ENCODE measurements at regions not wholly inside any gene's neighbourhood (a gene's known extent, or its start where the extent isn't known, plus 50 kb on each side); places are given as distances from the start of the nearest gene placed in this dataset.
"Not testable (repeated sequence)": the region's sequence is repeated elsewhere in the genome, so short reads cannot be mapped to it uniquely, and the experiment has no call there.

- intact Hi-C loops (cut with micrococcal nuclease; ENCODE audit: unreplicated experiment) = loop anchor here (10.0 kb wide), 2 partner anchors 52 to 888 kb away; no protein-coding TSS in a partner anchor
Observed at GRCh38 chr5:58182287-58182841, 277.5 kb downstream of the PLK2 start.

GRCh38 chr5:58181578-58182286 is 278.2 kb downstream of the PLK2 start:
- CTCF ChIA-PET = interaction anchor here (0.8 kb wide), 1 partner anchor 29 kb away, joined by 3 read pairs; no protein-coding TSS in a partner anchor
- H3K27me3 Mint-ChIP-seq (ENCODE audit: unreplicated experiment) = no peaks in the 10 kb centered on the region
- DNase-seq = no peak
- H3K4me3 Mint-ChIP-seq (ENCODE audit: low read depth, unreplicated experiment) = no peak overlapping the region
- intact Hi-C loops (cut with micrococcal nuclease; ENCODE audit: unreplicated experiment) = loop anchor here (10.0 kb wide), 2 partner anchors 53 to 887 kb away; no protein-coding TSS in a partner anchor
- peaks cover 44% of the 10 kb centered on the region for H3K4me1 Mint-ChIP-seq (ENCODE audit: low read depth, unreplicated experiment)
- no TSS peak for BruUV-seq (replicated peaks)
- H3K36me3 Mint-ChIP-seq (ENCODE audit: insufficient read depth, unreplicated experiment) = no peaks in the 10 kb centered on the region
- H3K9me3 Mint-ChIP-seq (ENCODE audit: low read depth, unreplicated experiment) = no peaks in the 10 kb centered on the region
- peak overlapping the region; percentile 50 for H3K27ac Mint-ChIP-seq (ENCODE audit: unreplicated experiment)
- TF ChIP-seq, protein P1, sequence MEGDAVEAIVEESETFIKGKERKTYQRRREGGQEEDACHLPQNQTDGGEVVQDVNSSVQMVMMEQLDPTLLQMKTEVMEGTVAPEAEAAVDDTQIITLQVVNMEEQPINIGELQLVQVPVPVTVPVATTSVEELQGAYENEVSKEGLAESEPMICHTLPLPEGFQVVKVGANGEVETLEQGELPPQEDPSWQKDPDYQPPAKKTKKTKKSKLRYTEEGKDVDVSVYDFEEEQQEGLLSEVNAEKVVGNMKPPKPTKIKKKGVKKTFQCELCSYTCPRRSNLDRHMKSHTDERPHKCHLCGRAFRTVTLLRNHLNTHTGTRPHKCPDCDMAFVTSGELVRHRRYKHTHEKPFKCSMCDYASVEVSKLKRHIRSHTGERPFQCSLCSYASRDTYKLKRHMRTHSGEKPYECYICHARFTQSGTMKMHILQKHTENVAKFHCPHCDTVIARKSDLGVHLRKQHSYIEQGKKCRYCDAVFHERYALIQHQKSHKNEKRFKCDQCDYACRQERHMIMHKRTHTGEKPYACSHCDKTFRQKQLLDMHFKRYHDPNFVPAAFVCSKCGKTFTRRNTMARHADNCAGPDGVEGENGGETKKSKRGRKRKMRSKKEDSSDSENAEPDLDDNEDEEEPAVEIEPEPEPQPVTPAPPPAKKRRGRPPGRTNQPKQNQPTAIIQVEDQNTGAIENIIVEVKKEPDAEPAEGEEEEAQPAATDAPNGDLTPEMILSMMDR (IDR thresholded peaks at IDR 0.05; ENCODE audit: unreplicated experiment) = no peak

More at GRCh38 chr5:58182287-58182841, 277.5 kb downstream of the PLK2 start:
- no peaks in the 10 kb centered on the region for H3K27me3 Mint-ChIP-seq (ENCODE audit: unreplicated experiment)
- H3K9me3 Mint-ChIP-seq (ENCODE audit: low read depth, unreplicated experiment) = no peaks in the 10 kb centered on the region
- peaks cover 44% of the 10 kb centered on the region for H3K4me1 Mint-ChIP-seq (ENCODE audit: low read depth, unreplicated experiment)
- peak overlapping the region; percentile 50 for H3K27ac Mint-ChIP-seq (ENCODE audit: unreplicated experiment)
- BruUV-seq (replicated peaks) = no TSS peak
- no peak for DNase-seq
- TF ChIP-seq, protein P1 (IDR thresholded peaks at IDR 0.05; ENCODE audit: unreplicated experiment) = no peak
- no peak overlapping the region for H3K4me3 Mint-ChIP-seq (ENCODE audit: low read depth, unreplicated experiment)
- H3K36me3 Mint-ChIP-seq (ENCODE audit: insufficient read depth, unreplicated experiment) = no peaks in the 10 kb centered on the region
- CTCF ChIA-PET = interaction anchor here (1.3 kb wide), 1 partner anchor 403 kb away, joined by 3 read pairs; no protein-coding TSS in a partner anchor

DNA sequence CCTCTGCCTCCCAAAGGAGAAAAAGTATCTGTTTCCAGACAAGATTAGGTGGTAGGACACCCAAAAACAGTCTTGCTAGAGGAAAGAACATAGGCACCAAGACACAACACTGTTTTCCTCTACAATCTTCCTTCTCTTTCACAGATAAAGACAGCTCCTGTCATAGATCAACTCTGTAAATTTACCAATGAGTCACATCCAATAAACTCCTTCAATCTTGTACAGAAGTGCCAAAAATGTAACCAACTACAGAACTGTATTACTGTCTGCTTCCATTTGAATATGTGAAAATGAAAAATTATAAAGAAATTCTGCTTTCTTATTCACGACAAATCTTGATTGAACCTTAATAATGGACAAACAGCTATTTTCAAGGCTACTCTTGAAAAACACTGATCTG is 286.9 kb downstream of the PLK2 start:
- BruUV-seq (replicated peaks) = no TSS peak
- no peak for DNase-seq

DNA sequence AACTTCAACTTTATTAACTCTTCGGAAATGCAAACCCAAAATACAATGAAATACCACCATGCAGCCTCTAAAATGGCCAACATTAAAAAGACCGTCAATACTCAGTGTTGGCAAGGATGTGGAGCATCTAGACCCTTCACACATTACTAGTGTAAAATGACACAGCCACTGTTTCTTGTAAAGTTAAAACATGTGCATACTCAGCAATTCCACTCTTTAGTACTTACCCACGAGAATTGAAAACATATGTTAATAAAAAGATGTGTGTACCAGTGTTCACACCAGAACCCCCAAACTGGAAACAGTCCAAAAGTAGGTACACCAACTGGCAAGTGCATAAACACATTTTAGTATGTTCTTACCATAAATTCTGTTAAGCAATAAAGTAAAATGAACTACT is 294.7 kb downstream of the PLK2 start:
- H3K27ac Mint-ChIP-seq (ENCODE audit: unreplicated experiment) = no peak overlapping the region
- no peaks in the 10 kb centered on the region for H3K27me3 Mint-ChIP-seq (ENCODE audit: unreplicated experiment)
- TF ChIP-seq, protein P1 (IDR thresholded peaks at IDR 0.05; ENCODE audit: unreplicated experiment) = no peak
- no peak for DNase-seq
- intact Hi-C loops (cut with micrococcal nuclease; ENCODE audit: unreplicated experiment) = no loop called here
- no TSS peak for BruUV-seq (replicated peaks)
- no peak overlapping the region for H3K4me3 Mint-ChIP-seq (ENCODE audit: low read depth, unreplicated experiment)
- peaks cover 2% of the 10 kb centered on the region for H3K9me3 Mint-ChIP-seq (ENCODE audit: low read depth, unreplicated experiment)
- no peaks in the 10 kb centered on the region for H3K4me1 Mint-ChIP-seq (ENCODE audit: low read depth, unreplicated experiment)
- no peaks in the 10 kb centered on the region for H3K36me3 Mint-ChIP-seq (ENCODE audit: insufficient read depth, unreplicated experiment)
- CTCF ChIA-PET = no interaction called here

More for the DNA sequence above, 286.9 kb downstream of the PLK2 start:
- TF ChIP-seq, protein P1 (IDR thresholded peaks at IDR 0.05; ENCODE audit: unreplicated experiment) = no peak
- Mint-ChIP-seq H3K27me3 (ENCODE audit: unreplicated experiment) (no peaks in the 10 kb centered on the region), H3K4me3 (ENCODE audit: low read depth, unreplicated experiment) (no peak overlapping the region), H3K36me3 (ENCODE audit: insufficient read depth, unreplicated experiment) (no peaks in the 10 kb centered on the region), H3K4me1 (ENCODE audit: low read depth, unreplicated experiment) (no peaks in the 10 kb centered on the region), H3K9me3 (ENCODE audit: low read depth, unreplicated experiment) (no peaks in the 10 kb centered on the region), H3K27ac (ENCODE audit: unreplicated experiment) (no peak overlapping the region)
- CTCF ChIA-PET = no interaction called here
- intact Hi-C loops (cut with micrococcal nuclease; ENCODE audit: unreplicated experiment) = no loop called here

GRCh38 chr5:58161889-58162288 is 298.0 kb downstream of the PLK2 start:
- H3K4me3 Mint-ChIP-seq (ENCODE audit: low read depth, unreplicated experiment); H3K27ac Mint-ChIP-seq (ENCODE audit: unreplicated experiment): not testable (repeated sequence)

More at GRCh38 chr5:58161889-58162288, 298.0 kb downstream of the PLK2 start:
- H3K27me3 Mint-ChIP-seq (ENCODE audit: unreplicated experiment); DNase-seq; BruUV-seq (replicated peaks); H3K4me1 Mint-ChIP-seq (ENCODE audit: low read depth, unreplicated experiment); intact Hi-C loops (cut with micrococcal nuclease; ENCODE audit: unreplicated experiment); CTCF ChIA-PET; H3K36me3 Mint-ChIP-seq (ENCODE audit: insufficient read depth, unreplicated experiment); H3K9me3 Mint-ChIP-seq (ENCODE audit: low read depth, unreplicated experiment): not testable (repeated sequence)
